Neutrophil (primary cell): ENCODE measurements at regions not wholly inside any gene's neighbourhood (a gene's known extent, or its start where the extent isn't known, plus 50 kb on each side); places are given as distances from the start of the nearest gene placed in this dataset.

ENCODE experiments used
- H3K27ac ChIP-seq: fragments of 200-600 bp; sonication (generic); 2 replicates; pipeline ENCODE4 v1.5.1; 2016; ENCODE audit warnings: mild to moderate bottlenecking, moderate library complexity
- H3K27me3 ChIP-seq: fragments of 200-600 bp; sonication (generic); 2 replicates; pipeline ENCODE4 v1.6.0; 2016; ENCODE audit warnings: mild to moderate bottlenecking
- H3K36me3 ChIP-seq: fragments of 200-600 bp; sonication (generic); 2 replicates; pipeline ENCODE4 v1.5.1; 2017
- H3K4me1 ChIP-seq, 2 experiments: fragments of 200-600 bp in 1 of 2; sonication (generic) in 1 of 2; 1 replicate in 1 of 2; 2 replicates in 1 of 2; pipeline versions ENCODE4 v1.5.1 to v1.6.1; 2013 to 2016; ENCODE audit warnings: low read depth in 1 of 2, low read length in 1 of 2, mild to moderate bottlenecking in 1 of 2, moderate library complexity in 1 of 2; ENCODE audit not compliant: control insufficient read depth in 1 of 2, insufficient read depth in 1 of 2
- H3K4me3 ChIP-seq, 2 experiments: fragments of 200-600 bp in 1 of 2; sonication (generic) in 1 of 2; 1 replicate in 1 of 2; 2 replicates in 1 of 2; pipeline ENCODE4 v1.5.1; 2013 to 2016; ENCODE audit warnings: low read depth in 1 of 2, low read length in 1 of 2, mild to moderate bottlenecking in 1 of 2, moderate library complexity in 1 of 2
- H3K9me3 ChIP-seq: fragments of 200-600 bp; sonication (generic); 2 replicates; pipeline ENCODE4 v1.5.1; 2016
- CTCF ChIP-seq: fragments of 200-600 bp; sonication (generic); IDR thresholded peaks from 2 replicates; pipeline ENCODE4 v1.5.1; 2016; ENCODE audit warnings: antibody characterized with exemption

DNA sequence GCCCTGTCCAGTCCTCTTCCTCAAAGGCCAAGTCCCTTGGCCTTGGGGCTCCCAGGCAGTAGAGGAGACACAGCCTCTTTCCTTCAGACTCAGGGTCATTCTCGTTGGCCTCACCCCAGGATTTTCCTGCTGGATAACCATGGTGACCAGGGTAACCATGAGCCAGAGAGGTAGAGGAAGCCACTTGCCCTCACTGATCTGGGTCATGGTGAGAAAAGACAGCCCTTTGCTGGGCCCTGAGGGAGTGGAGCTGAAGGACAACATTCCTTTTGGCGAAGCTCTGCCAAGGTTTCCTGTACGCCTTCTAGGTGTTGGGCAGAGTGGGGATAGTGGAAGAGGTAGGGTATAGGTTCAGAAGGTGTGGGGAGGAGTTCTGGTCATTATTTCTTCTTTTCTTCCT lies 53.1 kb upstream of the WNT4 start:
- Histone ChIP-seq H3K27ac (no peak overlapping the region), H3K36me3 (no peaks in the 10 kb centered on the region), H3K4me1 (no peaks in the 10 kb centered on the region), H3K27me3 (peaks cover 31% of the 10 kb centered on the region), H3K4me3 (no peak overlapping the region), H3K9me3 (no peaks in the 10 kb centered on the region)
- TF ChIP-seq CTCF: no peak

DNA sequence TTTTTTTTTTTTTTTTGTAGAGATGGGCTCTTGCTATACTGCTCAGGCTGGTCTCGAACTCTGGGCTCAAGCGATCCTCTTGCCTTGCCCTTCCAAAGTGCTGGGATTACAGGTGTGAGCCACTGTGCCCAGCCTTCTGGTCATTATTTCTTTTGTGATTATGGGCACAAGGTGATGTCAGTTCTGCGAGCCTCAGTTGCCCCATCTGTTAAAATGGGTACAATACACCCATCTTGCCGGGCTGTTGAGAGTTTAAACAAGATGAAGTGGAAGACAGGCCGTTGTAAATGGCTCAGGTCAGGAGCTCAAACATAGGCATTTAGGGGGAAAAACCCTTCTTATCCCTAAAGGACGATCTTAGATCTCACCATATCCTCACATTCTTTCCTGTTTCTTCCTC lies 53.7 kb upstream of the WNT4 start:
- no peak overlapping the region for H3K4me3 ChIP-seq
- peaks cover 30% of the 10 kb centered on the region for H3K27me3 ChIP-seq
- no peak overlapping the region for H3K27ac ChIP-seq
- no peak for TF ChIP-seq CTCF
- H3K9me3 ChIP-seq: no peaks in the 10 kb centered on the region
- no peaks in the 10 kb centered on the region for H3K36me3 ChIP-seq
- H3K4me1 ChIP-seq: no peaks in the 10 kb centered on the region

DNA sequence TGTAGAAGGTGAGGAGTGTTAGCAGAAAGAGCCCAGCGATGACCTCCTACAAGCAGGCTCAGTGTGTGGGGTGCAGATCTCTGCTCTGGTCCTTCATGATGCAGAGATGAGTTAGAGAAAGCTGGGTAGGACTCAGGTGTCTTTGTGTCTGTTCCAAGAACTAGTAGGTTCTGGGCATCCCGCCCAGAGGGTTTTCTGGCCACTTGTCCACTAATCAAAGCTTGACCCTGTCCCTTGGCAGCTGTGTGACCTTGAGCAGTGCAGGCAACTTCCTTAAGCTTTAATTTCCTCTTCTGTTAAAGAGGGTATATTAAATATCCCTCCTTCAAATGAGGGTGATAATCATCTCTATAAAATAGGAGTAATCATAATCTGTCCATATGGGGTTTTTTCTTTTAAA lies 54.7 kb upstream of the WNT4 start:
- Histone ChIP-seq H3K27me3 (peaks cover 32% of the 10 kb centered on the region), H3K27ac (no peak overlapping the region), H3K9me3 (no peaks in the 10 kb centered on the region), H3K4me3 (no peak overlapping the region), H3K4me1 (no peaks in the 10 kb centered on the region), H3K36me3 (no peaks in the 10 kb centered on the region)
- TF ChIP-seq CTCF: no peak

DNA sequence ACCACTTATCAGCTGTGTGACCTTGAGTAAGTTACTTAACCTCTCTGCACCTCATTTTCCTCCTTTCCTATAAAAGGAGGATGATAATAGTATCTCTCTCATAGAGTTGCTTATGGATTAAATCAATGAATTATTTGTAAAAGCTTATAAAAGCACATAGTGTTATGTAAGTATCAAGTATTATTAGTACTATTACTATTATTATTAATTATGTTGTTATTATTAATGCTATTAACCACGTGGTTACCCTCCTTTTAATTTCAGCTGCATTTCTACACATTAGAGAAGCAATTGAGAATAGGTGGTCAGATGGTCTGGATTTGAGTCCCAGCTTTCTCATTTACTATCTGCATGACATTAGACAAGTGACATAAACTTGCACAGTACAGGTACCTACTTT lies 58.1 kb upstream of the WNT4 start:
- H3K4me1 ChIP-seq: no peaks in the 10 kb centered on the region
- H3K9me3 ChIP-seq: no peaks in the 10 kb centered on the region
- H3K4me3 ChIP-seq: no peak overlapping the region
- no peak for TF ChIP-seq CTCF
- no peaks in the 10 kb centered on the region for H3K36me3 ChIP-seq
- H3K27me3 ChIP-seq: peaks cover 32% of the 10 kb centered on the region
- H3K27ac ChIP-seq: no peak overlapping the region

DNA sequence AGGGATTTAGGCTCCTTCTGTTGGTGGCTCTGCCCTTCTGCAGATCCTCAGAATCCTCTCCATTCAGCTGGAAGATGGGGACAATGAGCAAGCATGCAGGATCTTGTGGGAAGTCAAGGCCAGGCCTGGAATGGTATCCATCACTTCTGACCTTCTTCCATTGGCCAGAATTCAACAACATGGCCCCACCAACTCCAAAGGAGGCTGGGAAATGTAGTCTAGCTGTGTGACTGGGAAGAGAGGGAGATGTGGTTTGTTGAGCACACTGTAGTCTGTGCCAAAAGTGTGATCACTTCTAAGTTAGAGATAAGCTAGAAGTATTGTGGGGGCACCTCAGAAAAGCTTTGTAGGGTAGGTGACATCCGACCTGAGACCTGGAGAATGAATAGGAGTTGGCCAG lies 60.4 kb upstream of the WNT4 start:
- TF ChIP-seq CTCF: no peak
- H3K27ac ChIP-seq: no peak overlapping the region
- no peaks in the 10 kb centered on the region for H3K36me3 ChIP-seq
- no peaks in the 10 kb centered on the region for H3K9me3 ChIP-seq
- no peak overlapping the region for H3K4me3 ChIP-seq
- H3K27me3 ChIP-seq: peaks cover 39% of the 10 kb centered on the region
- H3K4me1 ChIP-seq: no peaks in the 10 kb centered on the region
